Skeletal muscle satellite cell (primary cell): ENCODE measurements at regions not wholly inside any gene's neighbourhood (a gene's known extent, or its start where the extent isn't known, plus 50 kb on each side); places are given as distances from the start of the nearest gene placed in this dataset.

ENCODE experiments used
- H3K27me3 ChIP-seq: 2 replicates; pipeline ENCODE4 v1.7.0; 2013; ENCODE audit warnings: low read length; ENCODE audit not compliant: control insufficient read depth, insufficient read depth
- H3K36me3 ChIP-seq: 2 replicates; pipeline ENCODE4 v1.7.0; 2013; ENCODE audit warnings: mild to moderate bottlenecking, control low read depth, low read length; ENCODE audit not compliant: insufficient read depth
- H3K4me1 ChIP-seq: 2 replicates; pipeline ENCODE4 v1.7.0; 2013; ENCODE audit warnings: low read length; ENCODE audit not compliant: control insufficient read depth, insufficient read depth
- H3K4me2 ChIP-seq: 2 replicates; pipeline ENCODE4 v1.7.0; 2013; ENCODE audit warnings: mild to moderate bottlenecking, low read length
- H3K4me3 ChIP-seq: 2 replicates; pipeline ENCODE4 v1.7.0; 2013; ENCODE audit warnings: low read length
- H3K9ac ChIP-seq: 2 replicates; pipeline ENCODE4 v1.7.0; 2013; ENCODE audit warnings: mild to moderate bottlenecking, low read depth, low read length, moderate library complexity
- H3K9me3 ChIP-seq: replicated peaks from 2 replicates; pipeline ENCODE4 v1.7.0; 2013; ENCODE audit warnings: mild to moderate bottlenecking, control low read depth, low read length

GRCh38 chr18:1872274-1872673 is 699.0 kb downstream of the METTL4 start:
- no peak overlapping the region for H3K4me2 ChIP-seq
- no peaks in the 10 kb centered on the region for H3K36me3 ChIP-seq
- no peak overlapping the region for H3K4me3 ChIP-seq
- H3K4me1 ChIP-seq, result no peaks in the 10 kb centered on the region
- H3K9ac ChIP-seq, result no peak overlapping the region
- H3K9me3 ChIP-seq, result no peaks in the 10 kb centered on the region
- no peaks in the 10 kb centered on the region for H3K27me3 ChIP-seq

- no peak overlapping the region for H3K9ac ChIP-seq
- H3K4me2 ChIP-seq, result no peak overlapping the region
- H3K27me3 ChIP-seq, result no peaks in the 10 kb centered on the region
- H3K4me1 ChIP-seq, result no peaks in the 10 kb centered on the region
- H3K9me3 ChIP-seq, result no peaks in the 10 kb centered on the region
- H3K36me3 ChIP-seq, result no peaks in the 10 kb centered on the region
- H3K4me3 ChIP-seq, result no peak overlapping the region
Measured at GRCh38 chr18:1875219-1875618, 696.1 kb downstream of the METTL4 start.

DNA sequence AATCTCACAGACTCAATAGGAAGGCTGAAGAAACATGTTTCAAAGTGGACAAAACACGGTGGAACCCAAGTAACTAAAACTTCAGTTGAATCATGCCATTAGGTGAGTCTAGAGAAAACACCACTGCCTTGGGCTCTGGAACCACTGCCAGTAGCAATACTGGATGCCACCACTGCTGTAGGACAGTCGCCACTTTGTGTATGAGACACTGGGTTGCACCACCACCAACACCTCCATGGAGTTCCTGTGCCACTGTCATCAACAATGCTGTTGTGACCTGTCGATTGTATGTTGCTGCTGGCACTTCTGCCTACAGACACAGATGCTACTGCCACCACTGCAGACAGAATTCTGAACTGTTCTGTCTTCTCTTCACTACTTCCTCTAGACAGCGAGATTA is 686.7 kb downstream of the METTL4 start:
- peaks cover 5% of the 10 kb centered on the region for H3K9me3 ChIP-seq
- H3K4me1 ChIP-seq, result no peaks in the 10 kb centered on the region
- H3K9ac ChIP-seq, result no peak overlapping the region
- H3K36me3 ChIP-seq, result no peaks in the 10 kb centered on the region
- no peak overlapping the region for H3K4me2 ChIP-seq
- no peaks in the 10 kb centered on the region for H3K27me3 ChIP-seq
- H3K4me3 ChIP-seq, result no peak overlapping the region

DNA sequence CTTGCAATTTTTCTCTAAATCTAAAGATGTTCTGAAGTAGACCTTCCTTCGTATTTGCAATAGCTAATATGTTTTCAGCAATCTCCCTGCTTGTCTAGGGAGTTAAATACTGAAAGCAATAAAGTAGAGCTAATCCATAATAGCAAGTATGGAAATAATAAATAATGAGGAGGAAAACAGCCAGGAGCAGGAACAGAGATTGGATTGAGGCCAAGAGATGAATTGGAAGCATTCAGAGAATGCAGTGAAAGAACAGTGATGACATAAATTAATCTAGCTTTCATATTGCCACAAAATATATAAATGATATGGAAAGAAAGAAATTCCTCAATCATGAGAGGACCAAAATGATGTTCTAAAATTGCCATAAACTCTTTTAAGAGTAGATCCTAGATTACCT is 679.7 kb downstream of the METTL4 start:
- H3K27me3 ChIP-seq, result no peaks in the 10 kb centered on the region
- H3K36me3 ChIP-seq, result no peaks in the 10 kb centered on the region
- H3K9ac ChIP-seq, result no peak overlapping the region
- no peaks in the 10 kb centered on the region for H3K4me1 ChIP-seq
- H3K9me3 ChIP-seq, result no peaks in the 10 kb centered on the region
- H3K4me3 ChIP-seq, result no peak overlapping the region
- H3K4me2 ChIP-seq, result no peak overlapping the region

GRCh38 chr18:1892191-1892590 is 679.1 kb downstream of the METTL4 start:
- Histone ChIP-seq H3K4me3 (no peak overlapping the region), H3K4me1 (no peaks in the 10 kb centered on the region), H3K9ac (no peak overlapping the region), H3K4me2 (no peak overlapping the region), H3K27me3 (no peaks in the 10 kb centered on the region), H3K36me3 (no peaks in the 10 kb centered on the region), H3K9me3 (no peaks in the 10 kb centered on the region)

- Histone ChIP-seq H3K27me3 (no peaks in the 10 kb centered on the region), H3K4me1 (no peaks in the 10 kb centered on the region), H3K36me3 (no peaks in the 10 kb centered on the region), H3K9ac (no peak overlapping the region), H3K9me3 (no peaks in the 10 kb centered on the region), H3K4me3 (no peak overlapping the region), H3K4me2 (no peak overlapping the region)
Measured at GRCh38 chr18:1895456-1896185, 675.7 kb downstream of the METTL4 start.

DNA sequence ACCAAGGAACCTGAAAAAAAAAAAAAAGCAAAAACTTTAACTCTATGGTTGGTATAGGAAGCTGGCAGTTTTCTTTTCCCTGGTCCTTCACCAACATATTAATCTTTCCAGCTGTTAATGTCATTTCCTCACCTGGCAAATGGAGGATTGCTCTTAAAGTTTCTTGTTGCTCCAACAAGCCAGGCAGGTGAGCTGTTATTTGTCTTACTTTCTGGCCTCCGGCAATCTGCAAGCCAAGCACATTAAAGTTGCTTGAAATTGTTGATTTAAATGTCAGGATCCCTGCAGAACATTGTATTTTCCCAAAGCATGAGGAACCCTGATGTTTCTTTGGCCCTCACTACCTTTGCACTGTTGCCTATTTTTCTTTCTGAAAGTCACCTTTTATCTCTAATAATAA is 664.9 kb downstream of the METTL4 start:
- no peaks in the 10 kb centered on the region for H3K27me3 ChIP-seq
- no peak overlapping the region for H3K9ac ChIP-seq
- H3K9me3 ChIP-seq, result no peaks in the 10 kb centered on the region
- no peaks in the 10 kb centered on the region for H3K36me3 ChIP-seq
- no peak overlapping the region for H3K4me3 ChIP-seq
- no peaks in the 10 kb centered on the region for H3K4me1 ChIP-seq
- H3K4me2 ChIP-seq, result no peak overlapping the region

DNA sequence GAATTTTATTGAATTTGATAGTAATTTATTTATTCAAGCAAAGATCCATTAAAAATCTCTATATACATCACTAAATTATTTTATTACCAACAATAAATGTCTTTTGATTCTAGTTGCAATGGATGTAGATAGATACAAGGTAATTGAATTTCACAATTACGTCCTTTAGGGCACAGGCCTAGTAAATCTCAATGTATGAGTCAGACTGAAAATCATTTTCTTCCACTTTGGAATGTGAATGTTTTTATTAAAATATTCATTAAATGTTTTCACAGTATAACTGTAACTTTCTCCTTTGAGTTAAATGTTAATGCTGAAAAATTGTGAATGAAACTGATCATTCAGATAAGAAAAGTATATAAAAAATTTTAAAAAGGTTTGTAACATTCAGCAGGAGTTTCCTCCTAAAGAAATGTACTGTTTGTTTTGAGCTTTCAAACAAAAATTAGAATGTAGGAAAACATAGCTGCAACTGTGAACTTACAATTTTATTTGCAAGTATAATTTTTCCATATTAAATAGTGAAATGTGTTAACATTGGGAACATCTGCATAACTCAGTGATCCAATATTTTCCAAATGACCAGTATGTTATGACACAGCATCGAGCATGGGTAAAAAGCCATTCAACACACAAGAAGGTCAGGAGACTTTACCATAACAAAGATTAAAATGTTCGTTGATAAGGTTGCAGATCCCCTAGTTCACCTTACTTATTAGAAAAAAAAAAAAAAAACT is 663.7 kb downstream of the METTL4 start:
- H3K4me2 ChIP-seq, result no peak overlapping the region

DNA sequence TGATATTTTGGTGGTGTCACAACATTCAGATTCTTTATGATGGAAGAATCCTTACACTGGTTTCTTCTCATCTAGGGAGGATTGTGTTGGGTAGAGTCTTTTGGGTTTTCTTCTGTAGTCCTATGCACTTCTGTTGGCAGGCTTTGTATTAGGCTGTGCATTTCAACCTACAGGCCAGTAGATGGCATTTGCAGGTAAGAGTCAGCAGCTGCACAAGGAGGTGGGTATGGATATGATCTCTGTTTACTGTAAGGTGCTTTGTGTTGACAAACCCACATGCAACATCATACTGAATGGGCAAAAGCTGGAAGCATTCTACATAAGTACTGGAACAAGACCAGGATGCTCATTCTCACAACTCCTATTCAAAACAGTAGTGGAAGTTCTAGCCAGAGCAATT is 656.8 kb downstream of the METTL4 start:
- Histone ChIP-seq H3K27me3 (no peaks in the 10 kb centered on the region), H3K4me2 (no peak overlapping the region), H3K9ac (no peak overlapping the region), H3K9me3 (no peaks in the 10 kb centered on the region), H3K36me3 (no peaks in the 10 kb centered on the region), H3K4me3 (no peak overlapping the region), H3K4me1 (no peaks in the 10 kb centered on the region)

More for the DNA sequence above, 663.7 kb downstream of the METTL4 start:
- Histone ChIP-seq H3K36me3 (no peaks in the 10 kb centered on the region), H3K9ac (no peak overlapping the region), H3K4me3 (no peak overlapping the region), H3K9me3 (no peaks in the 10 kb centered on the region), H3K27me3 (no peaks in the 10 kb centered on the region), H3K4me1 (no peaks in the 10 kb centered on the region)

DNA sequence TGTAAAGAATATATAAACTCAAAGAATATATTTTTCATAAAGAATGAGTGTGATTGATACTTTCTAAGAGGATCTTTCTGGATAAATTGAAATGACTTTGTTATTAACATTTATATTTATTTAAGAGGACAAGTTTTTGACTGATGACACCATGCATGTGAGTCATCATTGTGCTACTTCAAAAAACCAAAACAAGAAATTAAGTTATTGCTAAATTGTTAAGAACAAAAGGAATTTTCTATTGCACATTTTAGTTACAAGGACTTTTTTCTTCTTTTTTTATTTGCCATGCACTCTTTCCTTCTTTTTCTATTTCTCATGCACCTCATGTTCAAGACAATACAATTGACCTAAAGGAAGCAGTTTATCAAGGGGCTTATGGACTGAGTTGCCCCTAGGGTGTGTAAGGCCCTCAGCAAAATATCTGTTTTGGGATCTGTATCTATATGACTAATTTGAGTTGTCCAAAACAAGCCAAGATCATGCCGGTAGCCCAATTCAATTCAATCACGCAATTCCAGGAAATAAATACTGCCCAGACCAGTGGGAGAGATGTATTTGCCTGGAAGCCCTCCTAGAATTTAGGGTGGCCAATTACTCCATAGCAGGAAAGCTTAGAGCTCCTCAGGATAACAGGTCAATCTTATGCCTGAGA is 654.3 kb downstream of the METTL4 start:
- H3K36me3 ChIP-seq, result no peaks in the 10 kb centered on the region
- no peak overlapping the region for H3K4me3 ChIP-seq
- no peaks in the 10 kb centered on the region for H3K4me1 ChIP-seq
- no peaks in the 10 kb centered on the region for H3K27me3 ChIP-seq
- H3K9ac ChIP-seq, result no peak overlapping the region
- H3K9me3 ChIP-seq, result no peaks in the 10 kb centered on the region
- H3K4me2 ChIP-seq, result no peak overlapping the region

DNA sequence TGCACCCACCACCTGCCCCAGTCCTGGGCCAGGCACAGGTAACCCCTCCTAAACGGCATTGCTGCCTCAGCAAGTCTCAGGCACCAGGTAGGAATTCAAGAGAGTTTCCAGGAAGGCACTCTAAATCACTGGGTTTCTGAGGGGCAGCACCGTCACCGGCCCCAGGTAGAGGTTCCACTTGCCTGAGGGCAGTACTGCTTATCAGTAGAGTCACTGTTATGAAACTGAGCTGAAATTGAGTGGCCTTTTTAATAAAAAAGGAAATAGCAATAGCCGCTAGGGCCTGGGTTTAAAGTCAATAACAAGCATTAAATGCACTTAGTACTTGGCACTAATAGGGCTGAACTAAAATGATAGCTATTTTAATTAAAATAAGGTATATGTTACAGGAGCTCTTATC is 653.7 kb downstream of the METTL4 start:
- Histone ChIP-seq H3K36me3 (no peaks in the 10 kb centered on the region), H3K4me1 (no peaks in the 10 kb centered on the region), H3K4me3 (no peak overlapping the region), H3K9me3 (no peaks in the 10 kb centered on the region), H3K9ac (no peak overlapping the region), H3K4me2 (no peak overlapping the region), H3K27me3 (no peaks in the 10 kb centered on the region)
